SKM-1 (cell line): ENCODE measurements at regions not wholly inside any gene's neighbourhood (a gene's known extent, or its start where the extent isn't known, plus 50 kb on each side); places are given as distances from the start of the nearest gene placed in this dataset.

Experiments
- DNase-seq: peaks from one replicate; lab custom pipeline; 2025; ENCODE audit not compliant: unreplicated experiment; lab: John Stamatoyannopoulos, UW

GRCh38 chr16:73846007-73846330 lies 450.6 kb upstream of the PSMD7 start:
- no peak for DNase-seq

- DNase-seq = no peak
Measured at GRCh38 chr16:73845238-73846006, 451.2 kb upstream of the PSMD7 start.

- no peak for DNase-seq
Measured at GRCh38 chr16:73840728-73841127, 455.9 kb upstream of the PSMD7 start.

DNA sequence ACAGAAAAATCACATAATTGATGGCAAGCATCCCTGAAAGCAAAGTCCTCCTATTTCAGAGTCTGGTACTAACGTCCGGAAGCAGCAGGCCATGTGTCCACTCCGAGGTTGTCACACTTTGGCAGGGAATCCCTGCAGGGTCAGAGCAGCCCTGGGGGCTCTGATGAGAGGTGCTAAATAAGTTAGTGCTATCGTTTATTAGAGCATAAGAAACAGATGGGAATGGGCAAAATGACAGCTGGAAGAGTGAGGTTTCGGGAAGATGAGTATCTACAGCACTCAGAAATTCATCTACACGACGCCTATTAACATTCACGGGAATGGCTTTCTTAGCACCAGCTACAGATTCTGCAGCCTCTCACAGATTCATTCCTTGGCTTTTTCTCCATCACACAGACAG lies 465.4 kb upstream of the PSMD7 start:
- DNase-seq = no peak

DNA sequence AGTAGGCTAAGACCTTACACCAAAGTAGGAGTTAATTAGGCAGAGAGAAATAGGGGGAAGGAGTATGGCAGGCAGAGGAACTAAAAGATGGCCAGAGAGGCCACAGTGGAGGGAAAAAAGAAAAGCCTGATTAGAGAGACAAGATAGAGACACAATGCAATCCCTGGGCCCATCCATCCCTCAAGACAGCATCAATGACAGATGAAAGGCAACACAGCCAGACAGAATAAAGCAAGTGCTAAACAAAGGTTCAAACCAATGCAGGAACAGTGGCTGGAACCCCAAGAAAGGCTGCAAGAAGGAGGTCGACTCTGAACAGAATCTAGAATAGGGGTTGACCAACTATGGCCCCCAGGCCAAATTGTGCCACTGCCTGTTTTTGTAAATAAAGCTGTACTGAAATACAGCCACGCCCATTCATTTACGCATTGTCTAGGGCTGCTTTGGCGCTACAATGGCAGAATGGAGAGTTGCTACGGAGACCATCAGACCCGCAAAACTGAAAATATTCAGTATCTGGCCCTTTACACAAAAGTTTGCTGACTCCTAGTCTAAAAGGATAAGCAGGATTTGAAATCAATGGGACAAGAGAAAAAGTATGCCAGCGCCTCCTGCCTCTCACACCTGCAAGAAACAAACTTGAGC lies 473.3 kb upstream of the PSMD7 start:
- DNase-seq = no peak

DNA sequence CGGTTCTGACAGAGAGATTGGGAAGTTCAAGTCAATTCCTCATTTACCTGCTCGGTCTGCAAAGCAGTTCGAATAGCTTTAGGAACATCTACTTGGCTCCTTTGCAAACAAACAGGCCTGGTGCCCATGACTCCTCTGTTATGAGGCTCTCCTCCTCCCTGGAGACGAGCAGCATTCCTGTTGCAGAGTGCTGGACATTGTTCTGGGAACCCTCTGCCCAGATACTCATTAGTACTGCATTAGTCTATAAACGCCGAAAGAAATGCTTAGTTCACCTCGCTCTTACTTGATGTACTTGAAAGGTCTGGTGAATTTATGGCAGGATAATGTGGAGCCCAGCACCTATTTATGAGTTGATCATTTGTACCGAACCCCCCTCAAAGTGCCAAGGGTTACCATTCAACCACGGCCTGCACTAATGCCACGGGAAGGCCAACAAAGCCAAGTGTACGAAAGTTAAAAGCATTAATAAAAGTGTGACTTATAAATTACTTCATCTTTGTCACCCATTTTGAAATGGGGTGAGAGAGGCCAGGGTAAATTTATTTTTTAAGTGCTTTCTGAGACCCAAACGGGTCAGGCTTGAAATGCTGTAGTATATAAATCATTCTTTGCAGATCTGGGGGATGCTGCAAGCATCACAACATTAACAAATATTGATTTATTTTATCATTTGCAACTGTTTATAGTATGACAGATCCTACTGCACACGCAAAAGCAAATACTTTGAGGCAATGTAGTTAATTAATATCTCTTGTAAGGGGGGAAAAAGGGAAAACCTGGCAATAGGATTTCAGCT lies 478.9 kb upstream of the PSMD7 start:
- no peak for DNase-seq

DNA sequence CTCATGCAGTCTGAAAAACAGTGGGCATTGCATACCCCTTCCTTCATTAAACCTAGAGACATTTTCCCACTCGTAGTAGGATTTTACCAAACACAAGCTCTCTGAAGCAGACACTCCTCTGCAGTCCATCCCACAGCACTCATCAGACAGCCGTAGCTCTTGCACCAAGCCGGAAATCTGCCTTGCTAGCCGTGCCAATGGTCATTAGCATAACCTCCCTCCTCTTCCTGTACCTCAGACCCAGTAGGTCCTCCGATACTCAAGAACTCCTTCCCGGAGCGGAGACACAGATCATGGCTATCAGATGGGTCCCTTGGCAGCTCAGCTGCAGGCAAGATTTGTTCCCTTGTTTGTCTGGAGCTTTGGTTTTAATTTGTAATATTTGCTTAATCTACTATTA lies 483.1 kb upstream of the PSMD7 start:
- no peak for DNase-seq

DNA sequence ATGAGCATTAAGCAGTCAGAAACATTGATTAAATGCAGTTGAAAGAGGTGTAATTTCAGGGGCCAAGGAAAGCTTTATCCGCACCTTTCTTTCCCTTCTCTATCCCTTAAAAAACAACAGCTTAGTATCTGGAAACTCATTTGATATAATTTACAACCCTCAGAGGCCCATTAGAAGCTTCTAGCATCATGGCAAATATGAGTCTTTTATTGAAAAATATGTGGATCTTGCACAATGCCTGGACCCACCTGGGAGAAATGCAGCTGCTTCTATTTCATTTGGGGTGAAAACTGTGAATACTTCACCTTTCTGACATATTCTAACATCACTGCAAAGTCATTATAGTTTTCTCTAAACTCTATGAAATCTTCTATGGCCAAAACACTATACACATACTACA lies 492.2 kb upstream of the PSMD7 start:
- DNase-seq = no peak

GRCh38 chr16:73798471-73798870 lies 498.1 kb upstream of the PSMD7 start:
- no peak for DNase-seq

DNA sequence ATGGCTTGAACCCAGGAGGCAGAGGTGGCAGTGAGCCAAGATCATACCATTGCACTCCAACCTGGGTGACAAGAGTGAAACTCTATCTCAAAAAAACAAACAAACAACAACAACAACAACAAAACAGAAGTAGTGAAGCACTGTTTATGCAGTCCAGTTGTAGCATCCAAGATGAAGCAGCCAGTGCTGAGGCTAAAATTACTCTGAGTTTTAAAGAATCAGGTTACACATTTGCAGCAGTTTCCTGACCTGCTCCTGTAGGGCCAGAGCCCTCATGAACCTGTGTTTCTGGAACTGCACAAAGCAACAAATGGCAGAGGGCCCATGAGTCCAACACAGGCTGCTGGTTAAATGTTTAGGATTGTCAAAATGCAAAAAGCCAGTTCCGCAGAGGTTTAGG lies 499.5 kb upstream of the PSMD7 start:
- no peak for DNase-seq

- DNase-seq = no peak
Measured at GRCh38 chr16:73796241-73796640, 500.4 kb upstream of the PSMD7 start.

- no peak for DNase-seq
Measured at GRCh38 chr16:73794994-73795393, 501.6 kb upstream of the PSMD7 start.

DNA sequence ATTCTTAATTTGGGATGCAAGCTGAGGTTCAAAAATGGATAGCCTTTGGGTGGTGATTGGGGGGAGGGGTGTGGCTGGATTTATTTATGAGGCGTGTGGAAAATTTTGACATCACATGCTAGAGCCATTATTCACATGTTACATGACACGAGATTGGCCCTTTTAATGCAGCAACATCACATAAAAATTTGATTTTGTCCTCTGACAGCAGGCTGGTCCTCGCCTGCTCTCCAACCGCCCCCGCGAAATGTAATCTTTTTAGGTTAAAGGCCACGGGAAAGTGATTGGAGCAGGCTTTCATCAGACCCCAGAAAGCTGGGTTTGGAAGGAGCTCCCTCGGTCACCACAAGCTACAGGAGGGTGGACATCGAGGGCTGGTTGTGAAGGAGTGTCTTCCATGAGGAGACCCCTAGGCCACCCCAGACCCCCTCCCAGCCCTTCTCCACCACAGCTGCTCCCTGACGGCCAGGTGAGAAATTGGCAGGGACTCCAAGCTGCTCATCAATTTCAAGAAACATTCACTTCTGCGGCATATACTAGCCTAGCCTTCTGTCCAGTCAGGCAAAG lies 502.7 kb upstream of the PSMD7 start:
- DNase-seq = no peak

DNA sequence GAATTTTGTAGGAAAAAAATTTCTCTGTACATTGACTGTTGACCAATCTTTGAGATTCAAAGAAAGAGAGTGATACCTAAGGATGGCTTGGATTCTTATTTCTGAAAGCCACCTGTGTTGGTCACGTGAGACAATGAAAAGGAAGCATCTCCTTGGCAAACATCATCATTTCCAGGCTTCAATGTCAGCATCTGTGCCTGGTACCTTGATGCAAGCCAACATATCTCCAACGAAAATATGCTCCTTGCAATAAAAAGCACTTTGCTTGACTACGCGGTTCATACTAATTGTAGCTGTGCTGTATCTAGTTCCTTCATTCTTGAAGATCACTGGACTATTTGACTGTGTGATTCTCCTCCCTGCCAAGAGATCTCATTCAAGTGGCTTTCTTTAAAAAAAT lies 503.4 kb upstream of the PSMD7 start:
- no peak for DNase-seq

GRCh38 chr16:73792199-73793020 lies 504.2 kb upstream of the PSMD7 start:
- no peak for DNase-seq

- no peak for DNase-seq
Measured at GRCh38 chr16:73781297-73781696, 515.3 kb upstream of the PSMD7 start.

DNA sequence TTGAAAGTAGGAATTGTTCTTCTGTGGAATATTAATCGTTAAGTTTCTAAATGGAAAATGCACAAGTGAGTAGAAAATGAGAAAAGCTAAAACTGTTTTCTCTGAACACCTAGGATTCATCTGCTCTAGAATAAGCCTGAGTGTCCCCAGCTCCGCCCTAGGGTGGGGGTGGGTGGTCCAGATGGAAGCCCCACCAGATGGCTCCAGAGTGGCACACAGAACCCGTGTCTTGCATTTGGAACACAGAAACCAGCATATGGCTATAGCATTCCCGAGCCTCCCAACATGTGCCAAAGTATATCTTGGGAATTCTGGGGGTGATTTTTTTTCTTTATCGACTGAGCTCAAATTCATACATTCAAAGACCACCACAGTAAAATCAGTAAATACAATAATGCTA lies 517.7 kb upstream of the PSMD7 start:
- DNase-seq = no peak

DNA sequence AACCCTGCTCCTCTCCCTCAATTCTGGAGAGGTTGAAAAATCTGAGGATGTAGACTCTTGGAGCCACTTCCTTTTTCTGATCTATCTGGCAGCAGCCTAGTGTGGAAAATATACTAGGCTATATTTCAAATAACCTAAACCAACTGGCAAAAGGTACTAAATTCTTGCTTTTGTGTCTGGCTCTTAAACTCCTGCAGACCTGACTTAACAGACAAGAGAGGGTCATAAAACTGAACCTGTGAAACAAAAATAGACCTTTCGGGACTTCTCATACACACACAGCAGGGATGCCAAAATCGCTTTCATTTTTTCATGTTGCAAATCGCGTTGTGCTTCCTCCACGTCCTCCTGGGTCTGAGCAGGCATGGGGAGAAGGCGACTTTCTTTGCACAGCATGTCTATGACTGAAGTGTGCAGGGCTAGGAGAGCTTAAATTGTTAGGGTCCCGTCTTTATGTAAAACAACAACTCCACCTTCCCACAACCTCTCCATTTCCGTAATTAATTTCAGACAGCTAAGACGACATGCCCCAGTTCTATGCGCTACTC lies 520.7 kb upstream of the PSMD7 start:
- no peak for DNase-seq

DNA sequence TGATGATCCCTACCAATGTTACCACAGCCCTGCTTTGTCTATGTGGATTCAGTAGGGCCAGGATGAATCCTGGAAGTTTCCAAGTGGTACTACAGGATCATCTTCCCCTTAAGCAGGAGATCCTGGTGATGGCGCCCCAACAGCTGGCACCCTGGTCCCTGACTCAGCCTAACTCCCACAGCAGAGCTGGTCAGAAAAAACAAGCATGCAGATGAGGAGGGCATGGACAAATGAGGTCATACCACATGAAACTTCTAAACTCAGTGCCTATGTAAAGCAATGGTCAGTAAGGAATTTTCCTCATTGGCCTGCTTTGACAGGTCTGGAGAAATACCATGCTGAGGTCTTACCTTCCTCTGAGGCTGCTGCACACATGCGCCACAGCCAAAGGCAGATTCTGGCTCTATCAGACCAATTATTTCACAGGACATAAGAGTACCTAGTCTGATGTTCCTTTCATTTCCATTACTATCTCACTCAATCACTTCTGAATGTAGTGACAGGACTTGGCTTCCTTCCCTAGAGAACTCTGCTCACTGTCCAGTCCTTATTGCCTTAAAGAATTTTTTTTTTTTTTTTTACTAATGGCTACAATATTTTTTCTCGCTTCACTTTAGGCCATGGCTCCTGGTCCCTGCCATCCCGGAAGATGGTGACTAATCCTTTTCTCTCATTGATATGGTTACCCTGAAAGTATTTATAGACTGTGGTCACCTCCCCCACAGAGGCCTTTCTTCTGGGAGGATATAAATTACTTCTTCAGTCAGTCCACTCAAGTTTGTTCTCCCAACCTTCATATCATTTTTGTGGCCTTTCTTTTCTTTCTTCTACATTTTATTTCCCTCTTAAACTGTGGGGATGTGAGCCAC lies 525.2 kb upstream of the PSMD7 start:
- no peak for DNase-seq

DNA sequence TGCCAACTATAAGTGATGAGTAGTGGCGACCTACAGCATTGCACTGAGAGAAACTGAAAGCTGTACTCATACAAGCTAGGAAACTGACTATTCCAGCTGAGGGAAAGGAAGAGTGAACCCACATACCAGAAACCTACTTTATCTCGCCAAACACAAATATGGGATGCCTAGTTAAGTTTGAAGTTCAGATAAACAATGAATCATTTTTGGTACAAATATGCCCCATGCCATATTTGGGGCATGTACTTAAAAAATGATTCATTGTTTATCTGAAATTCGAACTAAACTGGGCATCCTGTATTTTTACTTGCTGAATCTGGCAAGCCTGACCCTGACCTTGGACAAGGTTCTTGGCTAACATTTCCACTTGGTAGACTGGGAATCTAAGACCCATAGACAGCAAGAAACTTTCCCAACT lies 527.8 kb upstream of the PSMD7 start:
- no peak for DNase-seq
